H1 (cell line): ENCODE measurements at regions not wholly inside any gene's neighbourhood (a gene's known extent, or its start where the extent isn't known, plus 50 kb on each side); places are given as distances from the start of the nearest gene placed in this dataset.

Source experiments
- CTCF ChIP-seq, 3 experiments: IDR thresholded peaks; 1 replicate in 2 of 3; 2 replicates in 1 of 3; pipeline versions ENCODE4 v1.5.1 to v1.6.1; 2011; ENCODE audit warnings: low read length in 3 of 3, mild to moderate bottlenecking in 3 of 3, inconsistent platforms in 2 of 3, low read depth in 1 of 3, moderate library complexity in 1 of 3; ENCODE audit not compliant: insufficient read depth in 1 of 3; ENCODE audit errors: control extremely low read depth in 1 of 3
- MAX ChIP-seq: IDR thresholded peaks from 2 replicates; pipeline ENCODE4 v1.6.1; 2012; ENCODE audit warnings: inconsistent platforms

GRCh38 chr4:179509489-179509888, 2067.3 kb upstream of the AGA start (continued):
- TF ChIP-seq CTCF (IDR thresholded peaks at IDR 0.05; ENCODE audit: control extremely low read depth in 1 of 3, insufficient read depth in 1 of 3, low read depth in 1 of 3, low read length in 3 of 3), result no peak
- no peak for TF ChIP-seq MAX
